ENCODE measurements at regions not wholly inside any gene's neighbourhood (a gene's known extent, or its start where the extent isn't known, plus 50 kb on each side); places are given as distances from the start of the nearest gene placed in this dataset.

GRCh38 chr2:2843969-2844548 is 513.0 kb upstream of the MYT1L start:
- TF ChIP-seq EP300 (IDR thresholded peaks at IDR 0.05), result no peak
- TF ChIP-seq CTCF (IDR thresholded peaks at IDR 0.05), result no peak
